ENCODE measurements at regions not wholly inside any gene's neighbourhood (a gene's known extent, or its start where the extent isn't known, plus 50 kb on each side); places are given as distances from the start of the nearest gene placed in this dataset.

DNA sequence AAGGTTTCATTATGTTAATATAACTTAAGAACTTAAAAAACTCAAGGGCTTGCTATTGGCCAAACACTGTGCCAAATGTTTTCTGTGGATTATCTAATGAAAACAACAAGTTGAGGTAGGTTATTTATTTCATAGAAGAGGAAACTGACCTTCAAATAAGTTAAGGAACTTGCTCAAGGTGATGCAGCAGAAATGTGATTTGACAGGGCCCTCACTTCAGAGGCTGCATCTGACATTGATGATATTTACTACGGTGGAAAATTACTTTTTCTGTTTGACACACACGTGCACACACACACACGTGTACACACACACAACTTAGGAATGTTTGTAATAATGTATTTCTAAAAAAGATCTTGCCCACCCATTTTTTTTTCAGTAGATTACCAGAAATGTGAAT, 137.2 kb upstream of the CXCR4 start:
- TF ChIP-seq TAF1 (IDR thresholded peaks at IDR 0.05; ENCODE audit: borderline replicate concordance, insufficient read depth, low read length), result no peak
- no peak for TF ChIP-seq FOXP2 (optimal IDR thresholded peaks at IDR 0.05; ENCODE audit: borderline replicate concordance, extremely low read depth, extremely low read length, insufficient read depth)
- TF ChIP-seq POLR2AphosphoS5 (IDR thresholded peaks at IDR 0.05; ENCODE audit: low read depth, low read length), result no peak
- TF ChIP-seq, protein P1, sequence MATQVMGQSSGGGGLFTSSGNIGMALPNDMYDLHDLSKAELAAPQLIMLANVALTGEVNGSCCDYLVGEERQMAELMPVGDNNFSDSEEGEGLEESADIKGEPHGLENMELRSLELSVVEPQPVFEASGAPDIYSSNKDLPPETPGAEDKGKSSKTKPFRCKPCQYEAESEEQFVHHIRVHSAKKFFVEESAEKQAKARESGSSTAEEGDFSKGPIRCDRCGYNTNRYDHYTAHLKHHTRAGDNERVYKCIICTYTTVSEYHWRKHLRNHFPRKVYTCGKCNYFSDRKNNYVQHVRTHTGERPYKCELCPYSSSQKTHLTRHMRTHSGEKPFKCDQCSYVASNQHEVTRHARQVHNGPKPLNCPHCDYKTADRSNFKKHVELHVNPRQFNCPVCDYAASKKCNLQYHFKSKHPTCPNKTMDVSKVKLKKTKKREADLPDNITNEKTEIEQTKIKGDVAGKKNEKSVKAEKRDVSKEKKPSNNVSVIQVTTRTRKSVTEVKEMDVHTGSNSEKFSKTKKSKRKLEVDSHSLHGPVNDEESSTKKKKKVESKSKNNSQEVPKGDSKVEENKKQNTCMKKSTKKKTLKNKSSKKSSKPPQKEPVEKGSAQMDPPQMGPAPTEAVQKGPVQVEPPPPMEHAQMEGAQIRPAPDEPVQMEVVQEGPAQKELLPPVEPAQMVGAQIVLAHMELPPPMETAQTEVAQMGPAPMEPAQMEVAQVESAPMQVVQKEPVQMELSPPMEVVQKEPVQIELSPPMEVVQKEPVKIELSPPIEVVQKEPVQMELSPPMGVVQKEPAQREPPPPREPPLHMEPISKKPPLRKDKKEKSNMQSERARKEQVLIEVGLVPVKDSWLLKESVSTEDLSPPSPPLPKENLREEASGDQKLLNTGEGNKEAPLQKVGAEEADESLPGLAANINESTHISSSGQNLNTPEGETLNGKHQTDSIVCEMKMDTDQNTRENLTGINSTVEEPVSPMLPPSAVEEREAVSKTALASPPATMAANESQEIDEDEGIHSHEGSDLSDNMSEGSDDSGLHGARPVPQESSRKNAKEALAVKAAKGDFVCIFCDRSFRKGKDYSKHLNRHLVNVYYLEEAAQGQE (IDR thresholded peaks at IDR 0.05; ENCODE audit: insufficient read depth in 1 of 2, low read depth in 2 of 2, low read length in 2 of 2), result no peak
- no peak for TF ChIP-seq SIN3A (IDR thresholded peaks at IDR 0.05; ENCODE audit: borderline replicate concordance, insufficient read depth, low read length)

DNA sequence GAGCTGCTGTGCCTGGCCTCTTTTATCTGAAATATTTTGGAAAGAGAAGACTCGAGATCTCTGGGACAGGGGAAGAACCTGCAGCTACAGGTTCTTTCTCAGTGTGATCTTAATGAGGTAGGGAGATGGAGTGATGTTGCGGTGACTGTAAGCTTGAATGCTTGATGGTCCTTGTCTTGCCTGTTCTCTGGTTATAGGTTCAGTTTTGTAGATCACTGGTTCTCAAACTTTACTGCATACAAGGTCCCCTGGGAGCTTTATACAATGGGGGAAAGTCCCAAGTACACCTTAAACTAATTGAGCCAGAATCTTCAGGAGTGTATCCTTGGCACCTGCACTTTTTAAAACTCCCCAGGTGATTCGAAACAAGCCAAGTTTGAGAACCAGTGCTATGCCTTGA, 136.7 kb upstream of the CXCR4 start:
- TF ChIP-seq POLR2AphosphoS5 (IDR thresholded peaks at IDR 0.05; ENCODE audit: low read depth, low read length) (no peak), TAF1 (IDR thresholded peaks at IDR 0.05; ENCODE audit: borderline replicate concordance, insufficient read depth, low read length) (no peak), FOXP2 (optimal IDR thresholded peaks at IDR 0.05; ENCODE audit: borderline replicate concordance, extremely low read depth, extremely low read length, insufficient read depth) (no peak), SIN3A (IDR thresholded peaks at IDR 0.05; ENCODE audit: borderline replicate concordance, insufficient read depth, low read length) (no peak)
- TF ChIP-seq, protein P1 (IDR thresholded peaks at IDR 0.05; ENCODE audit: insufficient read depth in 1 of 2, low read depth in 2 of 2, low read length in 2 of 2), result no peak

GRCh38 chr2:136253288-136254004, 135.5 kb upstream of the CXCR4 start:
- TF ChIP-seq POLR2AphosphoS5 (IDR thresholded peaks at IDR 0.05; ENCODE audit: low read depth, low read length), result no peak
- TF ChIP-seq, protein P1 (IDR thresholded peaks at IDR 0.05; ENCODE audit: insufficient read depth in 1 of 2, low read depth in 2 of 2, low read length in 2 of 2), result no peak
- no peak for TF ChIP-seq FOXP2 (optimal IDR thresholded peaks at IDR 0.05; ENCODE audit: borderline replicate concordance, extremely low read depth, extremely low read length, insufficient read depth)
- TF ChIP-seq TAF1 (IDR thresholded peaks at IDR 0.05; ENCODE audit: borderline replicate concordance, insufficient read depth, low read length), result no peak
- TF ChIP-seq SIN3A (IDR thresholded peaks at IDR 0.05; ENCODE audit: borderline replicate concordance, insufficient read depth, low read length), result no peak

GRCh38 chr2:136251885-136252585, 134.1 kb upstream of the CXCR4 start:
- TF ChIP-seq, protein P1 (IDR thresholded peaks at IDR 0.05; ENCODE audit: insufficient read depth in 1 of 2, low read depth in 2 of 2, low read length in 2 of 2), result no peak
- TF ChIP-seq TAF1 (IDR thresholded peaks at IDR 0.05; ENCODE audit: borderline replicate concordance, insufficient read depth, low read length), result no peak
- TF ChIP-seq POLR2AphosphoS5 (IDR thresholded peaks at IDR 0.05; ENCODE audit: low read depth, low read length), result no peak
- no peak for TF ChIP-seq FOXP2 (optimal IDR thresholded peaks at IDR 0.05; ENCODE audit: borderline replicate concordance, extremely low read depth, extremely low read length, insufficient read depth)
- no peak for TF ChIP-seq SIN3A (IDR thresholded peaks at IDR 0.05; ENCODE audit: borderline replicate concordance, insufficient read depth, low read length)
